Activated T-helper 17 cell treated with anti-CD3 and anti-CD28 coated beads, Interleukin-2, amount 50 U/mL, for 72 hours (primary cell): ENCODE measurements at regions not wholly inside any gene's neighbourhood (a gene's known extent, or its start where the extent isn't known, plus 50 kb on each side); places are given as distances from the start of the nearest gene placed in this dataset.

Experiments
- ATAC-seq: fragments of 150-1000 bp; cut with Tn5 transposase; replicated peaks from 2 replicates; pipeline ENCODE4 v1.10.0; 2021; ENCODE audit warnings: mild to moderate bottlenecking, moderate library complexity
- H3K27ac Mint-ChIP-seq: one replicate; pipeline ENCODE4 v1.8.0; 2022; ENCODE audit warnings: mixed read lengths
- H3K27me3 Mint-ChIP-seq: one replicate; pipeline ENCODE4 v1.8.0; 2022; ENCODE audit warnings: mixed read lengths
- H3K36me3 Mint-ChIP-seq: one replicate; pipeline ENCODE4 v1.8.0; 2022; ENCODE audit warnings: low read depth, mild to moderate bottlenecking, mixed read lengths
- H3K4me1 Mint-ChIP-seq: one replicate; pipeline ENCODE4 v1.8.0; 2022; ENCODE audit warnings: mixed read lengths
- H3K4me3 Mint-ChIP-seq: one replicate; pipeline ENCODE4 v1.8.0; 2022; ENCODE audit warnings: mild to moderate bottlenecking, mixed read lengths
- H3K9me3 Mint-ChIP-seq: one replicate; pipeline ENCODE4 v1.8.0; 2022; ENCODE audit warnings: mixed read lengths

DNA sequence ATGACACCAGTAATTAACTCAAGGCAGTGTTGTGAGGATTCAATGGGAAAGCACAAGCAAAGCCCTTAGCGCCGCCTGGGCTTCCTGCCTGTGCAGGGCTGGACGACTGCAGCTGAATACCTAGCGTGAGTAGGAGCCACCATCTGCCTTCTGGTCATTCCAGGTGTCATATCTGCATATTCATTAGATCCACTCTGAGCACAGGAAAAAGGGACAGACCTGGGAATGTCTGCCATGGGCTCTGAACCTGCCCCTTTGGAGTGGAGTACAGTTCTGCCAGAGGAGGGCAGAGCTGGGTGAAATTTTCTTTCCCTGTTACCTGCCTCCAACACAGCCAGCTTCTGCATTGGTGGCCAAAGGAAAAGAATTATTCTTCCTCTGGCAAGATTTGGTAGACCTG lies 298.8 kb downstream of the NSG2 start:
- Mint-ChIP-seq H3K4me1 (no peaks in the 10 kb centered on the region), H3K27me3 (peaks cover 12% of the 10 kb centered on the region), H3K9me3 (peaks cover 5% of the 10 kb centered on the region), H3K36me3 (no peaks in the 10 kb centered on the region), H3K4me3 (no peak overlapping the region), H3K27ac (no peak overlapping the region)
- ATAC-seq, result no peak

GRCh38 chr5:174347183-174347582 lies 301.7 kb downstream of the NSG2 start:
- Mint-ChIP-seq H3K27ac (no peak overlapping the region), H3K4me1 (no peaks in the 10 kb centered on the region), H3K27me3 (peaks cover 20% of the 10 kb centered on the region), H3K4me3 (no peak overlapping the region), H3K36me3 (no peaks in the 10 kb centered on the region), H3K9me3 (peaks cover 5% of the 10 kb centered on the region)
- no peak for ATAC-seq

DNA sequence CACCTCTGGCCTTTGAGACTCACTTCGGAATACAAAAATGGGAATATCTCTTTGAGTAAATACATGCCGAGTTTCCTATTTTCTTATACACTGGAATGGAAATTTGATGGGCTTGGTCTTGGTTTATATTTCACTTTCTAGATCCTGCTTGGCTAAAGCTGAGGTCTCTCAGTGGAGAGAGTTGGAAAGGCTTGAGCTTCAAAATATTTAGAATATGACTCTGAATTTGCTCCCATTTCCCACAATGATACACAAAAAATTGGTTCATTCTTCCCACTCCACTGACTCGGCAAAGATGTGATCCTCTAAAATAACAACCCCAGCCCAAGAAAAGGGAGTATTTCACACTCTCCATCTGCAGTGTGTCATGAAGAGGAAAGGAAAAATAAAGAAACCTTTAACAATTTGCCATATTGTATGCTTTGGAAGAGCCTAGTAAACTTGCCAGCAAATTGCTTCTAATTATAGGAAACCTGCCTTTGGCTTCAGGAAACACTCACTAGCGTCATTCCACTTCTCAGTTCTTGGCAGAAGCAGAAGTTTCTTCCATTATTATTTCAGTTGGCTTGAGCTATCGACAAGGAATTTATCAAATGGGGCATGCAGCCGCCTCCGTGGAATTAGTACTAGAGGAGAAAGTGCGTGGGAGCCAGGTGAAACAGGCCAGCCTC lies 302.9 kb downstream of the NSG2 start:
- H3K27me3 Mint-ChIP-seq, result peaks cover 20% of the 10 kb centered on the region
- H3K4me1 Mint-ChIP-seq, result no peaks in the 10 kb centered on the region
- H3K4me3 Mint-ChIP-seq, result no peak overlapping the region
- H3K36me3 Mint-ChIP-seq, result no peaks in the 10 kb centered on the region
- no peak for ATAC-seq
- H3K27ac Mint-ChIP-seq, result no peak overlapping the region
- H3K9me3 Mint-ChIP-seq, result peaks cover 5% of the 10 kb centered on the region

- no peak for ATAC-seq
- no peaks in the 10 kb centered on the region for H3K36me3 Mint-ChIP-seq
- H3K9me3 Mint-ChIP-seq, result no peaks in the 10 kb centered on the region
- H3K4me1 Mint-ChIP-seq, result no peaks in the 10 kb centered on the region
- peaks cover 23% of the 10 kb centered on the region for H3K27me3 Mint-ChIP-seq
- H3K4me3 Mint-ChIP-seq, result no peak overlapping the region
- H3K27ac Mint-ChIP-seq, result no peak overlapping the region
Measured at GRCh38 chr5:174352681-174353080, 307.2 kb downstream of the NSG2 start.

DNA sequence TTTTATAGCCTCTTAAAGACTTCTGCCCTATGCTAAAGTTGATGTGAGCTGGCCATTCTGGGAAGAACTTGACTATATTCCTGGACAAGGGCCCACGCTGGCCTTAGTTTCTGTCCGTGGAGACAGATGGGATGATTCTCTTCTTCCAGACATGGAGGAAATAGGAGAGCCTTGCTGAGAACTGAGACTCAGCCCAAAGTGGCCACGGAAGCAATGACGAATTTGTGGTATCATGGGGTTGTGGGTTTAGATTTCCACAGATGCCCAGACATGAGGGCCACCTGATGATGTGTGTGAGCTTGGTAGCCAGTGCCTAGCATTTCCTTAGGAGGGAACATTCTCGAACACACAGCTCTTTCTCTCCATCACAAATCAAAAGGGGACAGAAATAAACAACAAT lies 309.1 kb downstream of the NSG2 start:
- ATAC-seq, result no peak
- Mint-ChIP-seq H3K36me3 (no peaks in the 10 kb centered on the region), H3K27me3 (peaks cover 19% of the 10 kb centered on the region)

DNA sequence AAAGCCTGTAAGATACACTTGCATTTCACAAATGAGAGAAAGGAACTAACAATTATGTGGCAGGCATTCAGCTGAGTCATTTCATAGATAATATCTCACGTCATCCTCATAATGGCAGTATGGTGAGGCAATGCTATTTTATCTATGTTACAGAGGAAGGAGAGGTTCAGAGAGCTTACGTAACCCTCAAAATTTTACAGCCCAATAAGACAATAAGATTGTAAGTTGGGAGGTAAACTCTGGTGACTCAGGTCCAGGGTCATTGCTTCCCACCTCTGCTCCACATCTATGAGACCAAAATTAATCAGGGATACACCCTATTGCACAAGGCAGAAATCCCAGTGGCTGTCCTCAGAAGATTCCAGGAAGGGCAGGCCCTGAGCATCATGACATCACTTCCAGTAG lies 309.7 kb downstream of the NSG2 start:
- Mint-ChIP-seq H3K9me3 (no peaks in the 10 kb centered on the region), H3K27ac (no peak overlapping the region), H3K27me3 (peaks cover 14% of the 10 kb centered on the region), H3K4me3 (no peak overlapping the region), H3K36me3 (no peaks in the 10 kb centered on the region), H3K4me1 (no peaks in the 10 kb centered on the region)
- no peak for ATAC-seq

More for the DNA sequence above, 309.1 kb downstream of the NSG2 start:
- Mint-ChIP-seq H3K4me1 (no peaks in the 10 kb centered on the region), H3K4me3 (no peak overlapping the region), H3K27ac (no peak overlapping the region), H3K9me3 (no peaks in the 10 kb centered on the region)

- Mint-ChIP-seq H3K27ac (no peak overlapping the region), H3K4me1 (no peaks in the 10 kb centered on the region), H3K36me3 (no peaks in the 10 kb centered on the region), H3K4me3 (no peak overlapping the region), H3K9me3 (no peaks in the 10 kb centered on the region), H3K27me3 (peaks cover 11% of the 10 kb centered on the region)
- no peak for ATAC-seq
Measured at GRCh38 chr5:174355995-174356394, 310.5 kb downstream of the NSG2 start.

- H3K36me3 Mint-ChIP-seq, result no peaks in the 10 kb centered on the region
- no peaks in the 10 kb centered on the region for H3K4me1 Mint-ChIP-seq
- peaks cover under 1% of the 10 kb centered on the region for H3K9me3 Mint-ChIP-seq
- H3K4me3 Mint-ChIP-seq, result no peak overlapping the region
- ATAC-seq, result no peak
- H3K27ac Mint-ChIP-seq, result no peak overlapping the region
- peaks cover 8% of the 10 kb centered on the region for H3K27me3 Mint-ChIP-seq
Measured at GRCh38 chr5:174356536-174356935, 311.0 kb downstream of the NSG2 start.

- Mint-ChIP-seq H3K4me3 (no peak overlapping the region), H3K9me3 (peaks cover 9% of the 10 kb centered on the region), H3K27ac (no peak overlapping the region), H3K4me1 (no peaks in the 10 kb centered on the region), H3K36me3 (no peaks in the 10 kb centered on the region), H3K27me3 (peaks cover 8% of the 10 kb centered on the region)
- ATAC-seq, result no peak
Measured at GRCh38 chr5:174358276-174358675, 312.8 kb downstream of the NSG2 start.

DNA sequence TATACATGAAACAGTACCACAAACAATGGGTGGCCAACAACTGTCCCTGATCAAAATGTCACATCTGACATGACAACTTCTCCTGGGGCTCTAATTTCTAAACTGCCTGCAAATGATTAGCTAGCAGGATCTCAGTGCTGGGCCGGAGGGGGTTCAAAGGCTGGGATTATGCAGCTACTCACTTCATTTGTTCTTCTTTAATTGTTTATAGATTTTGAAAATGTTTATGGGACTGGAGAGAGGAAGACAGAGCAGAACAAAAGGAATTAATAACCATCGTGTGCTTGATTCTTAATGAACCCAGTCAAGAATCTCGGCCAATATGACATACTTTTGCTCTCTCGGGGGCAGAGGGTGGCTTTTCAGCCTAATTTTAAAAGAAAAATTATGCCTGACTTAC lies 313.6 kb downstream of the NSG2 start:
- Mint-ChIP-seq H3K4me1 (no peaks in the 10 kb centered on the region), H3K4me3 (no peak overlapping the region), H3K27me3 (peaks cover 8% of the 10 kb centered on the region), H3K36me3 (no peaks in the 10 kb centered on the region), H3K27ac (no peak overlapping the region), H3K9me3 (peaks cover 9% of the 10 kb centered on the region)
- ATAC-seq, result no peak

DNA sequence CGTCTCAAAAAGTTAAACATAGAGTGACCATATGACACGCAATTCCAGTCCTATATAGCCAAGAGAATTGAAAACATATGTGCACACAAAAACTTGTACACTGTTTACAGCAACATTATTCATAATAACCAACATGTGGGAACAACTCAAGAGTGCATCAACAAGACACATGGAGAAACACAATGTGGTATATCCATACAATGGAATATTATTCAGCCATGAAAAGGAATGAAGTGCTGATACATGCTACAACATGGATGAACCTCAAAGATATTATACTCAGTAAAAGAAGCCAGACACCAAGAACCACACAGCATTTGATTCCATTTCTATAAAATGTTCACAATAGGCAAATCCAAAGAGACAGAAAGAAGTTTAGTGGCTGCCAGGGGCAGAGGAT lies 317.0 kb downstream of the NSG2 start:
- Mint-ChIP-seq H3K36me3 (no peaks in the 10 kb centered on the region), H3K27ac (no peak overlapping the region), H3K9me3 (peaks cover 9% of the 10 kb centered on the region), H3K27me3 (peaks cover 8% of the 10 kb centered on the region), H3K4me1 (no peaks in the 10 kb centered on the region), H3K4me3 (no peak overlapping the region)
- no peak for ATAC-seq

DNA sequence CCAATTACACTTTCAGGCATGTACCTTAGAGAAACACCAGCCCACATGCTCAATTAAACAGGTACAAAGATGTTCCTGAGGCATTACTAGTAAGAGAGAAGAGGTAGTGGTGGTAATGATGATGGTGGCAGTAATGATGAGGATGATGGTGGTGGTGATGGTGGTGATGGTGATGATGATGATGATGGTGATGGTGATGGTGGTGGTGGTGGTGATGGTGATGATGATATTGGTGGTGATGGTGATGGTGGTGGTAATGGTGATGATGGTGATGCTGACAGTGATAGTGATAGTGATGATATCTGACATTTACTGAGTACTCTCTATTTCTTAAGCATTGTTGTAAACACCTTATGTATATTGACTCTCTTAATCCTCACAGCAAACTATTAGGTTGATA lies 318.4 kb downstream of the NSG2 start:
- H3K9me3 Mint-ChIP-seq, result peaks cover 9% of the 10 kb centered on the region
- no peak overlapping the region for H3K4me3 Mint-ChIP-seq
- H3K27ac Mint-ChIP-seq, result no peak overlapping the region
- H3K36me3 Mint-ChIP-seq, result no peaks in the 10 kb centered on the region
- H3K27me3 Mint-ChIP-seq, result peaks cover 8% of the 10 kb centered on the region
- no peaks in the 10 kb centered on the region for H3K4me1 Mint-ChIP-seq
- ATAC-seq, result no peak

- peaks cover 9% of the 10 kb centered on the region for H3K9me3 Mint-ChIP-seq
- H3K27ac Mint-ChIP-seq, result no peak overlapping the region
- H3K36me3 Mint-ChIP-seq, result no peaks in the 10 kb centered on the region
- no peaks in the 10 kb centered on the region for H3K4me1 Mint-ChIP-seq
- no peak for ATAC-seq
- peaks cover 8% of the 10 kb centered on the region for H3K27me3 Mint-ChIP-seq
- no peak overlapping the region for H3K4me3 Mint-ChIP-seq
Measured at GRCh38 chr5:174364676-174365075, 319.2 kb downstream of the NSG2 start.

GRCh38 chr5:174371600-174372094 lies 326.1 kb downstream of the NSG2 start:
- H3K27ac Mint-ChIP-seq, result no peak overlapping the region
- H3K4me3 Mint-ChIP-seq, result no peak overlapping the region
- peaks cover 16% of the 10 kb centered on the region for H3K27me3 Mint-ChIP-seq
- H3K9me3 Mint-ChIP-seq, result no peaks in the 10 kb centered on the region
- no peaks in the 10 kb centered on the region for H3K36me3 Mint-ChIP-seq
- no peak for ATAC-seq
- no peaks in the 10 kb centered on the region for H3K4me1 Mint-ChIP-seq

- no peak for ATAC-seq
- no peak overlapping the region for H3K4me3 Mint-ChIP-seq
Measured at GRCh38 chr5:174374206-174374605, 328.7 kb downstream of the NSG2 start.

DNA sequence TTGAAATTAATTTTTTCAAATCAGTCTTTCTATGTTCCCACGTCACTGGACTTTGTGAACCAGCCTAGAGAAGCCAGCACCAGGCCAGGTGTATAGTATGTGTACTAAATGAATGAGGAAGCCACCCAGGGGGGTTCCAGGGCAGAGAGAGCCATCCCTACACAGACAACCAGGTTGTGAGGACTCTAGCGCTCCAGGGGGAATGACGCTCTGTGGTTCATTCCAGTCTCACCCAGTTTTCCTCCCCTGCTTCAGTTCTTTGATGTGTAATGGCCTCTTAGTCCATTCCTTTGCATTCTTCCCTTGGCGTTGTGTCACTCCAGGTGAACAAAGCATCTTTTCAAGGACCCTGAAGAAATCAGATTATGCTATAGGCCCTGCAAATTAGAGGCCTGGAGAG lies 330.6 kb downstream of the NSG2 start:
- Mint-ChIP-seq H3K27me3 (peaks cover 6% of the 10 kb centered on the region), H3K27ac (no peak overlapping the region), H3K9me3 (no peaks in the 10 kb centered on the region), H3K4me1 (no peaks in the 10 kb centered on the region), H3K4me3 (no peak overlapping the region), H3K36me3 (no peaks in the 10 kb centered on the region)
- no peak for ATAC-seq

More at GRCh38 chr5:174374206-174374605, 328.7 kb downstream of the NSG2 start:
- H3K9me3 Mint-ChIP-seq, result no peaks in the 10 kb centered on the region
- H3K27ac Mint-ChIP-seq, result no peak overlapping the region
- no peaks in the 10 kb centered on the region for H3K4me1 Mint-ChIP-seq
- H3K27me3 Mint-ChIP-seq, result peaks cover 13% of the 10 kb centered on the region
- H3K36me3 Mint-ChIP-seq, result no peaks in the 10 kb centered on the region
